ENCODE measurements at regions not wholly inside any gene's neighbourhood (a gene's known extent, or its start where the extent isn't known, plus 50 kb on each side); places are given as distances from the start of the nearest gene placed in this dataset.

- H3K4me3 ChIP-seq (ENCODE audit: control insufficient read depth in 2 of 3, extremely low read depth in 1 of 3, insufficient read depth in 2 of 3, low read depth in 1 of 3, low read length in 3 of 3) = no peak overlapping the region
- dilution Hi-C loops (cut with MboI; ENCODE audit: extremely low pct_ligation_motif_present, low sequenced_read_pairs) = no loop called here
- H3K4me2 ChIP-seq (ENCODE audit: control insufficient read depth, extremely low read depth, insufficient read depth, low read depth, low read length) = no peak overlapping the region
- H3K9me1 ChIP-seq (ENCODE audit: control insufficient read depth, extremely low read depth, insufficient read depth, low read length) = no peaks in the 10 kb centered on the region
- no peak overlapping the region for H3K27ac ChIP-seq (ENCODE audit: control insufficient read depth, insufficient read depth, low read length)
- no peaks in the 10 kb centered on the region for H3K36me3 ChIP-seq (ENCODE audit: control insufficient read depth in 2 of 2, extremely low read depth in 1 of 2, insufficient read depth in 2 of 2, low read length in 2 of 2)
- no peaks in the 10 kb centered on the region for H3K79me2 ChIP-seq (ENCODE audit: control insufficient read depth, insufficient read depth, low read length)
- no peak overlapping the region for H3K9ac ChIP-seq (ENCODE audit: control insufficient read depth, extremely low read depth, insufficient read depth, low read length)
- H2AFZ ChIP-seq (ENCODE audit: control insufficient read depth, low read length) = no peak overlapping the region
- peaks cover 8% of the 10 kb centered on the region for H3K4me1 ChIP-seq (ENCODE audit: control insufficient read depth, extremely low read depth, insufficient read depth, low read length)
- no peaks in the 10 kb centered on the region for H4K20me1 ChIP-seq (ENCODE audit: control insufficient read depth, extremely low read depth, insufficient read depth, low read length)
- no peaks in the 10 kb centered on the region for H3K27me3 ChIP-seq (ENCODE audit: control insufficient read depth, extremely low read depth, insufficient read depth, low read length)
- FAIRE-seq (no peak), DNase-seq (ENCODE audit: low read depth, low spot score) (no peak)
- H3K9me3 ChIP-seq (ENCODE audit: control insufficient read depth, low read depth, low read length) = no peaks in the 10 kb centered on the region
- TF ChIP-seq CTCF (optimal IDR thresholded peaks at IDR 0.05 in 1 of 3, IDR thresholded peaks at IDR 0.05 in 1 of 3, conservative IDR thresholded peaks at IDR 0.05 in 1 of 3; ENCODE audit: extremely low read depth in 1 of 3, insufficient read depth in 2 of 3, low read length in 3 of 3) = no peak
- no peak for TF ChIP-seq EZH2 (IDR thresholded peaks at IDR 0.05; ENCODE audit: low read length)
Measured at GRCh38 chr3:30520699-30521098, 85.7 kb upstream of the TGFBR2 start.

- TF ChIP-seq EZH2 (IDR thresholded peaks at IDR 0.05; ENCODE audit: low read length) = no peak
- TF ChIP-seq CTCF (optimal IDR thresholded peaks at IDR 0.05 in 1 of 3, IDR thresholded peaks at IDR 0.05 in 1 of 3, conservative IDR thresholded peaks at IDR 0.05 in 1 of 3; ENCODE audit: extremely low read depth in 1 of 3, insufficient read depth in 2 of 3, low read length in 3 of 3) = no peak
- Histone ChIP-seq H4K20me1 (ENCODE audit: control insufficient read depth, extremely low read depth, insufficient read depth, low read length) (no peaks in the 10 kb centered on the region), H3K27me3 (ENCODE audit: control insufficient read depth, extremely low read depth, insufficient read depth, low read length) (no peaks in the 10 kb centered on the region), H3K4me1 (ENCODE audit: control insufficient read depth, extremely low read depth, insufficient read depth, low read length) (peaks cover 8% of the 10 kb centered on the region), H3K9ac (ENCODE audit: control insufficient read depth, extremely low read depth, insufficient read depth, low read length) (no peak overlapping the region), H3K79me2 (ENCODE audit: control insufficient read depth, insufficient read depth, low read length) (no peaks in the 10 kb centered on the region), H2AFZ (ENCODE audit: control insufficient read depth, low read length) (no peak overlapping the region), H3K36me3 (ENCODE audit: control insufficient read depth in 2 of 2, extremely low read depth in 1 of 2, insufficient read depth in 2 of 2, low read length in 2 of 2) (no peaks in the 10 kb centered on the region), H3K4me3 (ENCODE audit: control insufficient read depth in 2 of 3, extremely low read depth in 1 of 3, insufficient read depth in 2 of 3, low read depth in 1 of 3, low read length in 3 of 3) (no peak overlapping the region), H3K9me1 (ENCODE audit: control insufficient read depth, extremely low read depth, insufficient read depth, low read length) (no peaks in the 10 kb centered on the region), H3K9me3 (ENCODE audit: control insufficient read depth, low read depth, low read length) (no peaks in the 10 kb centered on the region), H3K27ac (ENCODE audit: control insufficient read depth, insufficient read depth, low read length) (no peak overlapping the region), H3K4me2 (ENCODE audit: control insufficient read depth, extremely low read depth, insufficient read depth, low read depth, low read length) (no peak overlapping the region)
- DNase-seq (ENCODE audit: low read depth, low spot score) = no peak
- FAIRE-seq = peak; percentile 39
- dilution Hi-C loops (cut with MboI; ENCODE audit: extremely low pct_ligation_motif_present, low sequenced_read_pairs) = no loop called here
Measured at GRCh38 chr3:30521156-30521715, 85.2 kb upstream of the TGFBR2 start.
